Liver (tissue), 8 donors: ENCODE measurements at regions not wholly inside any gene's neighbourhood (a gene's known extent, or its start where the extent isn't known, plus 50 kb on each side); places are given as distances from the start of the nearest gene placed in this dataset.

Experiments used
- DNase-seq: peaks from one replicate; pipeline ENCODE4 v3.0.0-alpha.2; 2017; ENCODE audit warnings: low spot score
- H3K27ac ChIP-seq, 2 donors: one replicate each; pipeline ENCODE4 v1.7.0; 2013; ENCODE audit warnings: inconsistent platforms in 2 of 2, low read length in 2 of 2, control low read depth in 1 of 2, low read depth in 1 of 2, mild to moderate bottlenecking in 1 of 2
- H3K27me3 ChIP-seq, 4 donors: one replicate each; pipeline versions ENCODE4 v1.6.1 to v1.7.0; 2013; ENCODE audit warnings: low read length in 3 of 4, inconsistent platforms in 1 of 4, mild to moderate bottlenecking in 1 of 4, moderate library complexity in 1 of 4; ENCODE audit not compliant: control insufficient read depth in 4 of 4, insufficient read depth in 4 of 4
- H3K36me3 ChIP-seq, 4 donors: one replicate each; pipeline versions ENCODE4 v1.6.1 to v1.7.0; 2013; ENCODE audit warnings: low read length in 3 of 4, mild to moderate bottlenecking in 3 of 4, low read depth in 1 of 4, moderate library complexity in 1 of 4; ENCODE audit not compliant: control insufficient read depth in 4 of 4, insufficient read depth in 3 of 4
- H3K4me1 ChIP-seq, 4 donors: one replicate each; pipeline versions ENCODE4 v1.6.1 to v1.7.0; 2013; ENCODE audit warnings: low read length in 3 of 4, mild to moderate bottlenecking in 3 of 4, moderate library complexity in 1 of 4; ENCODE audit not compliant: control insufficient read depth in 4 of 4, insufficient read depth in 4 of 4
- H3K4me3 ChIP-seq, 3 donors: one replicate each; pipeline versions ENCODE4 v1.6.1 to v1.7.0; 2013; ENCODE audit warnings: low read length in 3 of 3, control low read depth in 1 of 3, low read depth in 1 of 3, mild to moderate bottlenecking in 1 of 3
- H3K9ac ChIP-seq, 2 donors: one replicate each; pipeline ENCODE4 v1.7.0; 2013; ENCODE audit warnings: low read length in 2 of 2, mild to moderate bottlenecking in 2 of 2, moderate library complexity in 2 of 2, control low read depth in 1 of 2, low read depth in 1 of 2
- H3K9me3 ChIP-seq, 4 donors: one replicate each; pipeline versions ENCODE4 v1.6.1 to v1.7.0; 2013; ENCODE audit warnings: low read length in 3 of 4; ENCODE audit not compliant: control insufficient read depth in 4 of 4
- GABPA ChIP-seq, 2 donors: IDR thresholded peaks in 1 of 2; conservative IDR thresholded peaks in 1 of 2; 2 replicates each; pipeline ENCODE4 v1.6.1; 2016; ENCODE audit warnings: antibody characterized with exemption in 2 of 2, mild to moderate bottlenecking in 1 of 2, moderate library complexity in 1 of 2
- HNF4A ChIP-seq, 2 donors: conservative IDR thresholded peaks; 2 replicates each; pipeline ENCODE4 v1.6.1; 2016; ENCODE audit warnings: antibody characterized with exemption in 2 of 2, mild to moderate bottlenecking in 2 of 2
- JUND ChIP-seq, 2 donors: IDR thresholded peaks; 2 replicates each; pipeline ENCODE4 v1.6.1; 2016; ENCODE audit warnings: antibody characterized with exemption in 2 of 2
- NR2F2 ChIP-seq: IDR thresholded peaks from 2 replicates; pipeline ENCODE4 v1.6.1; 2016; ENCODE audit warnings: antibody characterized with exemption
- RXRA ChIP-seq, 2 donors: IDR thresholded peaks; 2 replicates each; pipeline ENCODE4 v1.6.1; 2017 to 2018; ENCODE audit warnings: antibody characterized with exemption in 2 of 2, mild to moderate bottlenecking in 1 of 2
- SP1 ChIP-seq: IDR thresholded peaks from 2 replicates; pipeline ENCODE4 v1.6.1; 2018; ENCODE audit warnings: antibody characterized with exemption, mild to moderate bottlenecking
- TAF1 ChIP-seq: conservative IDR thresholded peaks from 2 replicates; pipeline ENCODE4 v1.6.1; 2016; ENCODE audit warnings: antibody characterized with exemption, mild to moderate bottlenecking
- WGBS: extraction: QIAGEN DNeasy Blood & Tissue Kit; methylation state at CpG from one replicate; pipeline ENCODE4 v1.1.7; 2013; 5-methylcytosine and 5-hydroxymethylcytosine counted together
- TF ChIP-seq, protein P1 (sequence below): fragments of 150-350 bp; IDR thresholded peaks from 2 replicates; pipeline ENCODE4 v1.5.1; 2017; ENCODE audit warnings: improper control_type of control experiment, low read depth, low read length; ENCODE audit not compliant: missing input control
- TF ChIP-seq, protein P2 (sequence below): IDR thresholded peaks from 2 replicates; pipeline ENCODE4 v1.6.1; 2016; ENCODE audit warnings: antibody characterized with exemption
- donor health status: healthy.
- donor health status: healthy.
- donor health status: healthy.
- donor health status: healthy.
- donor health status: healthy.

DNA sequence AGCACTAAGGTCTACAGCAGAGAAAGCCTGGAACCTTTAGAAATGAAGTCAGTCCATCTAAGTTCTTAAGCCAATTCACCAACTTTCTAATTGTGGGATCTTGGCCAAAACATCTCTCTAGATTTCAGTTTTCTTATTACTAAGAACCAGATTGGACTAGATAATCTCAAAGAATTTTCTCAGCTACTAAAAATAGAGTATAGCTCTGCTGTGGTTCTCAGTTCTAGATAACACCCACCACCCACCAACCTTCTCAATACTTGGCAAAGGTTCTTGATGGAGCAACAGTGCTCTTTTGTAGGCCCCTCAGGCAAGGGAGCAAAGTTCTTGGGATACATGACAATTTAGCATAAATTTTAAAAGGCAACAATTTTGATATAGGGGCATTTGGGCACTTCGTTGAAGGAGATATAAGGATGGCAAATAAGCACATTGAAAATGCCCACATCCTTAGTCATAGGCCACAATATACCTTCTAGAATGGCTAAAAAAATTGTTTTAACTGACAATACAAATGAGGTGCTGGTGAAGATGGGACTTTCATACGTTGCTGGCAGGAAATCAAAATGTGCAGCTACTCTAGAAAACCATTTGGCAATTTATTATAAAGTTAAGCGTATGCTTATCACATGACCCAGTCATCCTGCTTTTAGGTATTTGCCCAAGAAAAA, 74.4 kb upstream of the TMEM132E start:
- peaks cover 0 to 2% (median 0%) of the 10 kb centered on the region in 4 donors for H3K4me1 ChIP-seq
- H3K4me3 ChIP-seq: no peak overlapping the region
- H3K27me3 ChIP-seq: peaks cover 0 to 10% (median 3%) of the 10 kb centered on the region in 4 donors
- DNase-seq: no peak
- no peak overlapping the region for H3K9ac ChIP-seq
- H3K27ac ChIP-seq: no peak overlapping the region
- H3K9me3 ChIP-seq: no peaks in the 10 kb centered on the region
- H3K36me3 ChIP-seq: no peaks in the 10 kb centered on the region
- TF ChIP-seq SP1: no peak
- no peak for TF ChIP-seq JUND (IDR thresholded peaks at IDR 0.05)
- TF ChIP-seq, protein P1, sequence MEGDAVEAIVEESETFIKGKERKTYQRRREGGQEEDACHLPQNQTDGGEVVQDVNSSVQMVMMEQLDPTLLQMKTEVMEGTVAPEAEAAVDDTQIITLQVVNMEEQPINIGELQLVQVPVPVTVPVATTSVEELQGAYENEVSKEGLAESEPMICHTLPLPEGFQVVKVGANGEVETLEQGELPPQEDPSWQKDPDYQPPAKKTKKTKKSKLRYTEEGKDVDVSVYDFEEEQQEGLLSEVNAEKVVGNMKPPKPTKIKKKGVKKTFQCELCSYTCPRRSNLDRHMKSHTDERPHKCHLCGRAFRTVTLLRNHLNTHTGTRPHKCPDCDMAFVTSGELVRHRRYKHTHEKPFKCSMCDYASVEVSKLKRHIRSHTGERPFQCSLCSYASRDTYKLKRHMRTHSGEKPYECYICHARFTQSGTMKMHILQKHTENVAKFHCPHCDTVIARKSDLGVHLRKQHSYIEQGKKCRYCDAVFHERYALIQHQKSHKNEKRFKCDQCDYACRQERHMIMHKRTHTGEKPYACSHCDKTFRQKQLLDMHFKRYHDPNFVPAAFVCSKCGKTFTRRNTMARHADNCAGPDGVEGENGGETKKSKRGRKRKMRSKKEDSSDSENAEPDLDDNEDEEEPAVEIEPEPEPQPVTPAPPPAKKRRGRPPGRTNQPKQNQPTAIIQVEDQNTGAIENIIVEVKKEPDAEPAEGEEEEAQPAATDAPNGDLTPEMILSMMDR: no peak
- TF ChIP-seq NR2F2: no peak
- WGBS: 54% methylated on average over 3 of the region's 3 CpGs

DNA sequence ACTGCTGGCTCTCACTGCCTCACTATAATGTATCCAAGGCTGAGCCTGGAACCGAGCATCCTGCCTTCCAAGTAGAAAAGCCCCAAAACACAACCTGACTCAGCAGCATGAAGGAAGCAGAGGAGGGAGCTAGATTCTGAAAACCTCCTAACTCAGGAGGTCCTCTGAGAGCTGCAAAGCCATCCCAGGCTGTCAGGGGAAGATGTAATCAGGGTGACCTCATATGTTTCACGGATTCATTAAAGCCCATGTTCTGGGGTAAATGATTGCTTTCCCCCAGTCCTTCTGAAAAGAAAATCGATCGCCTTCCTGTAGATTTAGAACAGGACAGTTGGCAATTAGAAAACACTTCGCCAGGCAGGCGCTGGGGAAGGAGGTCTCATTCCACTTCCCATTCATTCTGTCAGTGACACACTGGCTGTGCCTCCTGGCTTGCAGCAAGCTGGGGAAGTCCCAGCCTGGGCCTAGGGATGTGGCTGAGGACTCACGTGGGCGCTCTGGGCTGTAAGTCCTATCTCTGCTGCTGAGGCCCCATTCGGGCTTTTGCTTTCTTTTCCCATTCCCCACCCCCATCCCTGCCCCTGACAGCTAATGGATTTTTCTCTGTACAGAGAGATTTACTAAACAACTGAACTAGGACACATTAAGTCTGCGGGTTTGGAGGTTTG, 75.7 kb upstream of the TMEM132E start:
- no peak for DNase-seq
- TF ChIP-seq RXRA (IDR thresholded peaks at IDR 0.05): peak in 1 of 2 donors; percentile 10
- TF ChIP-seq JUND (IDR thresholded peaks at IDR 0.05): no peak
- TF ChIP-seq TAF1: no peak
- TF ChIP-seq NR2F2: peak; percentile 10
- no peak for TF ChIP-seq HNF4A (conservative IDR thresholded peaks at IDR 0.05)
- TF ChIP-seq, protein P2, sequence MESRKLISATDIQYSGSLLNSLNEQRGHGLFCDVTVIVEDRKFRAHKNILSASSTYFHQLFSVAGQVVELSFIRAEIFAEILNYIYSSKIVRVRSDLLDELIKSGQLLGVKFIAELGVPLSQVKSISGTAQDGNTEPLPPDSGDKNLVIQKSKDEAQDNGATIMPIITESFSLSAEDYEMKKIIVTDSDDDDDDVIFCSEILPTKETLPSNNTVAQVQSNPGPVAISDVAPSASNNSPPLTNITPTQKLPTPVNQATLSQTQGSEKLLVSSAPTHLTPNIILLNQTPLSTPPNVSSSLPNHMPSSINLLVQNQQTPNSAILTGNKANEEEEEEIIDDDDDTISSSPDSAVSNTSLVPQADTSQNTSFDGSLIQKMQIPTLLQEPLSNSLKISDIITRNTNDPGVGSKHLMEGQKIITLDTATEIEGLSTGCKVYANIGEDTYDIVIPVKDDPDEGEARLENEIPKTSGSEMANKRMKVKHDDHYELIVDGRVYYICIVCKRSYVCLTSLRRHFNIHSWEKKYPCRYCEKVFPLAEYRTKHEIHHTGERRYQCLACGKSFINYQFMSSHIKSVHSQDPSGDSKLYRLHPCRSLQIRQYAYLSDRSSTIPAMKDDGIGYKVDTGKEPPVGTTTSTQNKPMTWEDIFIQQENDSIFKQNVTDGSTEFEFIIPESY: no peak

DNA sequence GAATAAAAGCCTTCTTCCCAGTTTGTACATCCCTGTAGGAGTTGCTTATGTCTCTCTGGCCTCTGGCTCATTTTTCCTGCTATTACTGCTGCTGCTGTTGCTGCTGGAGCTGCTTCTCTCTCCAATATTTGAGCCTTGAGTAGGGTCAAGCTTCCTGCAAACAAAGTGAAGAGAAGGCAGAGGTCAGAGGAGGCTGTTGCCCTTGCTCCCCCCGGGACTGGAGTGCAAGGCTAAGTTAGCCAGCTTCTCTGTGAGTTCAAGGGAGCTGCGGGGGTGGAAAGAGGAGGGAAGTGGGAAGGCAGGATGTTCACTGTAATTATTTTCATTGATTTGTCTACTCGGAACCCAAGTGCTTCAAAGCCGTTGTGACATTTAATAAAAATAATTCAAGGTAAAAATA, 77.0 kb upstream of the TMEM132E start:
- DNase-seq: no peak
- Histone ChIP-seq H3K4me1 (peaks cover 0 to 2% (median 0%) of the 10 kb centered on the region in 4 donors), H3K27me3 (peaks cover 0 to 6% (median 1%) of the 10 kb centered on the region in 4 donors), H3K36me3 (no peaks in the 10 kb centered on the region), H3K9ac (no peak overlapping the region), H3K9me3 (no peaks in the 10 kb centered on the region), H3K4me3 (no peak overlapping the region), H3K27ac (no peak overlapping the region)
- peak; percentile 75 to 81 for TF ChIP-seq RXRA (IDR thresholded peaks at IDR 0.05)
- TF ChIP-seq GABPA (IDR thresholded peaks at IDR 0.05 in 1 of 2, conservative IDR thresholded peaks at IDR 0.05 in 1 of 2): no peak
- TF ChIP-seq NR2F2: peak; percentile 96
- TF ChIP-seq, protein P2: no peak
- peak; percentile 10 for TF ChIP-seq SP1
- WGBS: 33% methylated on average over 4 of the region's 4 CpGs

More for the DNA sequence above, 75.7 kb upstream of the TMEM132E start:
- Histone ChIP-seq H3K9ac (no peak overlapping the region), H3K36me3 (no peaks in the 10 kb centered on the region), H3K4me1 (peaks cover 0 to 2% (median 0%) of the 10 kb centered on the region in 4 donors), H3K27me3 (peaks cover 0 to 8% (median 3%) of the 10 kb centered on the region in 4 donors), H3K9me3 (no peaks in the 10 kb centered on the region), H3K27ac (no peak overlapping the region), H3K4me3 (no peak overlapping the region)
- WGBS: 45% methylated on average over 10 of the region's 10 CpGs
